HPDE6-E6E7 (cell line): ENCODE measurements at regions not wholly inside any gene's neighbourhood (a gene's known extent, or its start where the extent isn't known, plus 50 kb on each side); places are given as distances from the start of the nearest gene placed in this dataset.
"Not testable (repeated sequence)": the region's sequence is repeated elsewhere in the genome, so short reads cannot be mapped to it uniquely, and the experiment has no call there.

Experiments
- DNase-seq: peaks from one replicate; pipeline ENCODE4 v3.0.0; 2011; ENCODE audit warnings: missing footprints; ENCODE audit errors: extremely low spot score

DNA sequence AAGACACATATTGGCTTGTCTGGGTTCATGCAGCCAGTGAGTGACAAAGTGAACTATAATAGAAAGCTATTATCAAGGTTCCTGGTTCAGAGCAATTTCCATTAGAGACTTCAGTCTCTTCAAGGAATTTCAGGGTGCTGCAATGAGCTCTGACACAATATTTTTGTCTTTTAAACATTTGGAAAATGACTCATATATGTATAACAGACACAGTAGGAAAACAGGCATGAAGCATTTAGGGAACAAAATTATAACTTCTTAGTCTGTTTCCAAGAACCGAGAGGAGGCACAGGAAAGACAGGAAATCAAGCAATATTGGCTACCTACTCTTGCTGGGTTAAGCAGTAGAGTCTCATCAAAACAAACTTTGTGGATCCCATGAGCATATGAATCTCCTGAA lies 170.4 kb downstream of the PTPRC start:
- no peak for DNase-seq

DNA sequence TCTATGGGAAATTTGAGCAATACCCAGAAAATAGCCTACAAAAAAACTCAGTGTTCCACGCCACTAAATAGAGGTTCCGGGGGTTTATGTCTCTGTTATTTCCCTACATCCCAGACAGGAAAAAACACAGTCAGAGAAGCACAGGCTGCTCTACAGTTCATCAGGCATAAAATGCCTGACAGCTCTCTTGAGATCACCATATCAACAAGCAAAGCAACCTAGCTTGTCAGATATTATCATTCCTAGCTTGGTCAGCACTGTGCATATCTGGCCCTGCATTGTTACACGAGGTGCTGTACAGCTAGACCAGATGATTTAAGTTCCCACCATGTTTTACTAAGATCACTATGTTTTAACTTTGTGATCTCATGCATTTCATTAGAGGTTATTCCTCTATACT lies 172.6 kb downstream of the PTPRC start:
- no peak for DNase-seq

DNA sequence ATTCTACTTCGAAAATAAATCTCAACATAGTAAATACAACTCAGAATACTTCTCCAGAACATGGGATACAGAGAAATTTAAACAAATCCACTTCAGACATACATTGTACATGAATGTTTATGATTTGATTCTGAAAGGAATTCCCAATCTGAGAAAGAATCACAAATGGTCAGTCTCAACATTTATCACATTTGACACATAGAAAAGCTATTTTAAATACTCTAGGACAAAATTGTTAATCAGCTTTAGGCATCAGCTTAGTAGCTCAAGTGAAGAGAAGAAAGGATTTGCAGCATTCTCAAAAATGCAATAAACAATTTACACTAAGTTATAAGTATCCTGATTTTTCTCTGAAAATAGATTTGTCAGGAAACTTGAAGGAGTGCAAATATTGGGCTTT lies 184.8 kb downstream of the PTPRC start:
- DNase-seq, result no peak

DNA sequence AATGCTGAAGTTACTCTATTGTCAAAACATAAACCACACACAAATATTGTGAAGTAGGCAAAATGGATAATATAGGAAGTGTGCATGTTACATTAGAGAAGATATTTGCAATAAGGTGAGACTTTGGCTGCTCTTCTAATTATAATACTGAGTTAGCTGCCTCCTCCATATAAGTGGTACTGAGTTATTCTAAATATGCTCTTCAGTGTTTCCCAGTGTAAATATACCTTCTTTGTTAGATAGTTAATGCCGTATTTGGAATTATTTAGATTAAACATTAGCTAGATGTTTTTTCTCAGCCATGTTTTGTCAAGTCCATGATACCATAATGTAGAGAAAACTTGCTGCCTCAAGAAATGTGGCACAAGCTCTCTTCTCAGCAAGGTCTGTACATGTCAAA lies 186.4 kb downstream of the PTPRC start:
- DNase-seq, result no peak

DNA sequence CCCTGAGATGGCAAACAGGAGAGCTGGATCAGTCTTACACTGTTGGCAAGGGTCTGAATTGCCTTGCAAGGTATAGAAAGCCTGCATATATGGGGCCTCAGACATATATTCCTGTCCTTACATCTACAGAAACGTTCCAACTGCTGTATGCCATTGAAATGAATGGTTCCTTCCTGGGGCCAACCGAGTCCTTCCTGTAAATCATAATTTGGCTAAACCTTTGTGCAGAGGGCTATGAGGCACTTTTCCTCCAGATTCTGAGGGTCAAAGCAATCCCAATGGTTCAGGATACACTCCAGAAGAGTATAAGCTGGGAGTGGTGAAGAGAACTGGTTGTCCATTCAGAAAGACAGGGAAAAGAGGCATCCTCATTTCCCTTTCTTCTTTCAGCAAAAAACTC lies 190.5 kb downstream of the PTPRC start:
- DNase-seq, result no peak

DNA sequence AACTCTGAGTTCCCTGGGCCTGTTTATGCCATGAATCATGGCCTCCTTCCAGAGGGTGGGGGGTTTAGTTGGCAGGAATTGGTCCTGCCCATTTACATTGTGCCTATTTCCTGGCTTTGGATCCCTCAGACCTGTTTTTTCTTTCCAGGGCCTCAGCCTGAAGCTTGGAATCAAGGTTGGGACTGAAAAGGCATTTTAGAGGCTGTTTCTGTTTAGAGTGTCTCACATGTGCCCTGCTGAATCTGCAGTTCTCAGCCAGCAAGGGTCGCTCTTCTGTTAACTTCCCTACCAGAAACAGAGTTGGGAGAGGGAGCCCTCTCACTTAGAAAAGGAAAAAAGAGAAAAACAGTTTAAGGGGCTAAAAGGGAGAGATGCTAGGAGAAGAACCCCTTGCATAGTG lies 191.1 kb downstream of the PTPRC start:
- DNase-seq, result no peak

DNA sequence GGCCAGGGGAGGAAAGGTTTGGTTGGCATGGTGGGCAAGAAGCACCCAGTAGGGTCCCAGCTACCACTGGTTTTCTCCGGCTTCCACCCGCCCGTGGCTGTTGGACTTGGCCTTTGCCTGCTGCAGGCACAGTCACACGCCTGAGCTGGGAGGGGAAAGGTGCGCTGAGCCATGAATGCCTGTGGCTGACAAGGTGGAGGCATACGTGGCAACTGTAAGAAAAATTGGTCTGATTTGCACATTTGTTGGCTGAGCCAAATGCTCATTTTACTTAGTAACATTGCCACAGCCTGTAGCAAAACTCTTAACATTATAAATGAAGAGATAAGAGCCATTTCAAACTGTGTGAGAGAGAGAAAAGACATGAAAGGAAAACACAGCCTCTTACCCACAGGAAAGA lies 191.6 kb downstream of the PTPRC start:
- no peak for DNase-seq

DNA sequence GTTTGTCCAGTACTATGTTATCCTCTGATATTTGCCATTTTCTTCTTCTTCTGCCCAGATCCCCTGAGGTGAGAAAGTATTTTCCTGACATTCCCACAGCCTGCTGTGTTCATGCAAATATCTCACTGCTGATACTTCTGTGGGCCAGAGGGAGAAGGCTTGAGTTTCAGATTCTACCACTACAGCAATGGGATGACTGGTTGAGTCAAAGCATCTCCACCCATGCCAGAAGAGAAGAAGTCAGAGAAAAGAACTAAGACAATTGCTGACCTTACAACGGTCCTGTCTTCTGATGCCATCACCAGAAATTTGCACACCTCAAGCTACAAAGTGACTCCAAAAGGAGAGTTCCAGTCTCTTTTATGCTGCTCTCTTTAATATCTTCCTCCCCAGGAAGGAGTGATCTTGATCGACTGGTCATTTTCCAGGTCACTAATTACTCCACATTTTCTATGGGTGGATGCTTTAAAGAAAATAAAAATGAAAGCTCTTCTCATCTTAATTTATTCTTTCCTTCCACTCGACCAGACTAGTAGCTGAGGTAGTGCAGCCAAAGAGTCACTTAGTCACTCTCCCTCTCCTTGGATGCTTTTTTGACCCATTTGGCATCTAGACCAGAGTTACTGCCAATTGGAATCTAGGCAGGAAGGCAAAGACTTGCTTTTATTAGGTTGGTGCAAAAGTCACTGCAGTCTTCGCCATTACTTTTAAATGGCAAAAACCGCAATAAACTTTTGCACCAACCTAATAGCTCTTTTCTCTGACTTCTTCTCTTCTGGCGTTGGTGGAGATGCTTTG lies 195.1 kb downstream of the PTPRC start:
- DNase-seq, result no peak

DNA sequence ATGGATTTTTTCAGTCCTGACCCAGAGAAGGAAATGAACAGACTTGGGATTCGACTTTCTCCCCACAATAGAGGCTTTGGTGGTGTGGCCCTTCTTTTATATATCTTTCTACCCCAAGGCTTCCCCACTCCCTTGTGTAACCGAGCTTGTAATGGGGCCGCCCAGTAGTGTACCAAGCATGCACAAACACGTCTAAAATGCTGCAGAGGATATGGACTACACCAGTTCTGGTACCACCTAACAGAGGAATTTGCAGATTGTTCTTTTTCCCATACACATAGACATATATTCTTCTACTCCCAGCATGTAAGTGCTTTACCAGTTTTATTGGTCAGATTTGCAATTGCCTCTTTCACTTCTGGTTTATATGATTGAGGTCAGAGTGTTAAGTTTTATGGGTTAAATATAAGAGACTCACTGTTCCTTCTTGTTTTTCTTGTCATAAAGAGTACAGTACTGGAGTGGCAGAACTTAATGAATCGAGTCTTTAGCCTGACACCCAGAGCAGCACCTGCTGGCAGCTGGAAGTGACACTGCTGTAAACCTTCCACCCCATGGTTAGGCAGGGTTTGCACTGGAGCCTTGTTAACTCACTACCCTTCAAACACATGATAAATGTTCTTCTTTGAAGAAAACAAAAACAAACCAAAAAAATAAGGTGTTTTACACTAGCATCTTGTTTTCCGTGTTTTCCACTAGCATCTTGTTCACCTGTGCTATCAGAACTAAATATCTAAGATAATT lies 198.6 kb downstream of the PTPRC start:
- DNase-seq, result peak; percentile 9

DNA sequence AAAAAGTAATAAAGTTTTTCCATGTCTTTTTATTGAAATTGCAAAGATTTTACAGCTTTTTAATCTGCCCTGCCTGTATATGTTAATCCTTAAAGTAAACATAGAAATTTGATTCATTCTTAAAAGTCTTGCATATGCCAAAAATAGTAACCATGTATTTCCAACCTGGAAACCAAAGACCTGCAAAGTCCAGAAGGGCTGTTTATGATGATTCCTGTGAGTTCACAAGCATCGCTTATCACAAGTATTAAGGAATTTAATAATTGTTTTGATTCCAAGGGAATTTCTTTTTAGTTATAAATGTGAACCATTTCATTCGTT lies 199.1 kb downstream of the PTPRC start:
- no peak for DNase-seq

DNA sequence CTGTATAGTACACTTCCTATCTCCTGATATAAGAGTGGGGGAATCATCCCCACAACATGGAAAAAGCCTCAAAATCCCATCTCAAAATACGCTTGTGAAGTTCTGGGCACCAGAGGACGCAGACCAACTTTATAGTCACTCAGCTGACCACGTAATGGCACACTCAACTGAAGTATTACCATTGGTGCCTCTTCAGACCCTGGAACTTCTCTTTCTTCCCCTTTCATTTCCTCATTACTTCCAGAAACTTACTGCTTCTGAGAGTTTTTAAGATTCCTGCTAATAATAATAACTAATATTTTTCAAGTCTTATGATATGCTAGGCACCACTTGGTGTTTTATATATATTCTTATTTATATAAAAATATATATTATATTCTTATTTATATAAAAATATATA lies 202.6 kb downstream of the PTPRC start:
- DNase-seq, result no peak

DNA sequence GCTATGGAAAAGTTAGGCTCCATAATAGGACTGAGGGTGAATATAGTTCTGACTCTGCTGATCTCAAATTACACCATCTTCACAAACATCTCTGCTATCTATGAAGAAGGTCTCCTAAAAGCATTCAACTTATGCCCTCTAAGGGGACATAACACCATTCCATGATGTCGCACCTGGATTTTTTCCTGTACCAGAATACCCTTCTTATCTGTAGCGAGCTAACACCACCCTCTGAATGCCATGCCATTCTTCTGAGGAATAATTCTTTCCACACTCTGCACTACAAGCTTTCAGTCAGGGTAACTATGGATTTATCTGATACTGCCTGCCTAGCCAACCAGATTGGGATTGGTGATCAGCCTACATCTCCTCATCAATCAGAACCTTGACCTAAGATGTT lies 203.8 kb downstream of the PTPRC start:
- DNase-seq, result no peak

DNA sequence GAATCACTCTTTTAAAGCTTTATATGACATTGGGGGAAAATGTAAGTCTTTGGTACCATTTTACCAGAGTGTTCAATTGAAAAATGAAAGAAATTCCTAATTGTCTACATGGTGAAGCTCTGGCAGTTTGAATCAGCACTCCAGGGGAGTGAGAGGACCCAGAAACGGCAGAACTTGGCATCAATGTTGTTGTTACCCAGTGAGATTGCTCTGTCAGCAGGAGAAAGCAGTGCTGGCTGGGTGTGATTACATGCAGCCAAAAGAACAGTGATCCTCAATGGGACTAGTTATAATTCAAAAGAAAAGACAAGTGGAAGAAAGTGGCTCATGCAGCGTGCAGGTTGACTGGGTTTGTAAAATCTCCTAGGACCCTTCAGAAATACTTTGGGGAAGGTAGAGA lies 206.4 kb downstream of the PTPRC start:
- no peak for DNase-seq

DNA sequence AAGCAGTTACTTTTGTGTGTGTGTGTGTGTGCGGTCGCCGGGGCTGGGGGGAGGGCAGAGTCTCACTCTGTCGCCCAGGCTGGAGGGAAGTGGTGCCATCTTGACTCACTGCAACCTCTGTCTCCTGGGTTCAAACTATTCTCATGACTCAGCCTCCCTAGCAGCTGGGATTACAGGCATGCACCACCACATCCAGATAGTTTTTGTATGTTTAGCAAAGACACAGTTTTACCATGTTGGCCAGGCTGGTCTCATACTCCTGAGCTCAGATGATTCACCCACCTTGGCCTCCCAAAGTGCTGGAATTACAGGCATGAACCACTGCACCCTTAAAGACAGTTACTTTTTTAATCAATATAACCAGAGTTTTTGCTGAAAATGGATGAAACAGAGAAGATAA lies 207.0 kb downstream of the PTPRC start:
- DNase-seq, result no peak

DNA sequence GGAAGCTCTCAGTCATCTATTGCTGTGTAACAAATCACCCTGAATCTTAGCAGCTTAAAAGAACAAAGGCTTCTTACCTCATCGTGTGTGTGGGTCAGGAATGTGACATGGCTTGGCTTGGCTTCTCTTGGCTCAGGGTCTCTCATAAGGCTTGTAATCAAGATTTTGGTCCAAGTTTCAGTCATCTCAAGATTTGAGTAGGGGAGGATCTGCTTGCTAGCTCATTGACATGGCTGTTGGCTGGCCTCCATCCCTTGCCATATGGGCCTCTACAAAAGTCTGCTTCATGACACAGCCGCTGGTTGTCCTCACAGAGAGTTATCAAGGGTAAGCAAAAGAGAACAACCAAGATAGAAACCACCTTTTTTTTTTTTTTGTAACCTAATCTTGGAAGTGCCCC lies 207.7 kb downstream of the PTPRC start:
- DNase-seq, result no peak

DNA sequence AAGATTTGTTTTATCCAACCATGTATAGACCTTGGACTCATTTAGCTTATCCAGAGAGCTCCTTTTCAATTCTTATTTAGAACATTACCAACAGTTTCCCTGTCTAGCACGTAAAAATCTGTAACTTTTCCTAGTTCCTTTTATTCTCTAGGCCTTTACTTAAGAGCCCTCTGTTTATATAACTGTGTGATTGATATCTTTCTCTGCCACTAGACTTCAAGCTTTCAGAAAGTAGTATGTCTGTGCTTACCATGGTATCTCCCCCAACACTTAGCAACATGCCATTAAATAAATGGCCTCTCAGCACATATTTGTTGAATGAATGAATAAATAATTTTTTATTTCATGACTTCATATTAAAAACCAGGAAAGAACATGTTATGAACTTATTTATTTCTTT lies 209.4 kb downstream of the PTPRC start:
- DNase-seq, result no peak

DNA sequence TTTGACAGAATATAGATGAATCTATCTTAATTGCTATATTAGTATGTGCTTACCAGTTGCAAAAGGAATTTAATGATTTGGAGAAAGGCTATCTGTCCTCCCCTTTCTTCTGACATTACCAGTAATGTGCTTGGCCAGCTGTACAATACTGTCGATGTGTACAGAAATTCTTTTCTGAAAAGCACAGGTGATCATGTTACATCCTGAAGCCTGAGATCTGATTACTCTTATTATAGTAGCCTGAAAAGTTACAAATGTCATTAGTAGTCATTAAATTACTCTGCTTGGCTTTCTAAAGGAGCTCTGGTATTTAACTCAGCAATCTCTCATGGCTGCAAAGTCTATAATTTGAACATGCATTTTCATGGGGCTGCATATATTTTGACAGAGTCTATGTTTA lies 209.8 kb downstream of the PTPRC start:
- no peak for DNase-seq

DNA sequence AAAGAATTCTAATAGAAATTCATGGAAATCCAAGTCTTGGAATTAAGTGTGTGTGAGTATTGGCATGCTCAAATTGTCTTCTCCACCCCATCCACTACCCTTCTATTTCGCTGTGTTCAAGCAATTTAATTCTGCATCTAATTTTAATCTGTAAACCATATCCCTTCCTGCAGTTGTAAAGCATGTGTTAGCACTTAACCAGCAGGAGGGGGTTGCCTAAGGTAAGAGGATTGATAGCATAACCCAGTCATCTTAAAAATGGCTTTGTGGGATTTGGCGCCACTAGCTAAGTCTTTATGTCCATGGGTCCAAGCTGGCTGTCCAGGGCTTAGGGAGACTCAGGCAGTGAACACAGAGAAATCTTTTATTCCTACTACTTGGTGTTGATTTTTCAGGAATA lies 210.3 kb downstream of the PTPRC start:
- DNase-seq, result no peak

DNA sequence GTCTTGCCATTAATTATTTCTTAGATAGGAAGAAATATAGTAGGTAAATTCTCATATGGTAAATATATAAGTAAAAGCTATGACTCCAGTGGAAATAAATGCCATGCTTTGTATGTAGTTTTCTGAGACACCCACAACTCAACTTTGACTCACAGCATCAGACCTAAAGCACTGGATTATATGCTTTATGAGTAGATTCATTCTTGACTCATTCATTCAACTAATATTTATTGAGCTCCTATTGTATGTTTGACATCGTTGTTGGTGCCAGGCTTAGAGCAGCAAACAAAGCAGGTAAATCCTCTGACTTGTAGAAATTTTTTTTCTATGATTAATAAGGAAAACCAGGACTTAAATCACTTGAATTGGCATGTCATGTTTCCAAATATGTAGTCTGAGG lies 211.4 kb downstream of the PTPRC start:
- DNase-seq, result no peak

DNA sequence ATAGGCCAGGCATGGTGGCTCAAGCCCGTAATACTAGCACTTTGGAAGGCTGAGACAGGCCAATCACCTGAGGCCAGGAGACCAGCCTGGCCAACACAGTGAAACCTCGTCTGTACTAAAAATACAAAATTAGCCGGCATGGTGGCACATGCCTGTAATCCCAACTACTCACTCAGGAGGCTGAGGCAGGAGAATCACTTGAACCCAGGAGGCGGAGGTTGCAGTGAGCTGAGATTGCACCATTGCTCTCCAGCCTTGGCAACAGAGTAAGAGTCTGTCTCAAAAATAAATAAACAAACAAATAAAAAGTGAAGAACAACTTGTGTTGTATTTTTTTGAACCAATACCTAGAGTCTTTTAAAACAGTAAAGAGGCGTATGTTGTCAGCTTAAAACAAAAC lies 212.1 kb downstream of the PTPRC start:
- not testable (repeated sequence) for DNase-seq

DNA sequence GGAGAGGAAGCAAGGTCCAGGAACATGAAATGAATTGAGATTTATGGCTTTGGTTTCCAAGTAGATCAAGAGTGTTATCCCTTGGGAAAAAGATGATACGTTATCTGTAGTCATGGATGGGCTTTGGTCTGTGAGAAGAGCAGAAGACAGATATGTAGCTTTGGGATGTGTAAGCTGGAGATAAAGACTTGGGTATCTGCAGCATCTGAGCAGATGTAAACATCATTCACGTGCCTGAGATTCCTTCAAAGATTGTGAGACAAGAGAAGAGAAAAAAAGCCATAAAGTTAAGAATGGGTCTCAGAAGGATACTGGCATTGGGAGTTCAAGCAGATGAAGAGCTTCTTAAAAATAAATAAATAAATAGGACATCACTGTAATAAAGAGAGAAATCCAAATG lies 217.8 kb downstream of the PTPRC start:
- DNase-seq, result no peak

DNA sequence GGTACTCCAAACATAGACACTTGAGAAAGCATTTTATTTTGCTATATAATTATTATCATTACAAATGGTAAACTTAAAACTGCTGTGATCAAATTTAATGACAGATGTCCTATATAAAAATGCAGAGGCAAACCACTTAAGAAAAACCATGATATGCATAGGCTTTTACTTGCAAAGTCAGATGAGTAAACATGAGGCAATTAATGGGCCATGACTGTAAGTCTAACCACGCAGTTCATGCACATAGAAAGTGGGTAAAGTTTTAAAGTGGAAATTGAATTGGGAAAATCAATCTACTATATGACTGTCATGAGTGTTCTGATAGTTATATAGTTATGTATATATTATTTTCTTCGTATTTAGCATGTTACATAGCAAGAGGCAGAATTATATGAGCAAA lies 219.2 kb downstream of the PTPRC start:
- no peak for DNase-seq

DNA sequence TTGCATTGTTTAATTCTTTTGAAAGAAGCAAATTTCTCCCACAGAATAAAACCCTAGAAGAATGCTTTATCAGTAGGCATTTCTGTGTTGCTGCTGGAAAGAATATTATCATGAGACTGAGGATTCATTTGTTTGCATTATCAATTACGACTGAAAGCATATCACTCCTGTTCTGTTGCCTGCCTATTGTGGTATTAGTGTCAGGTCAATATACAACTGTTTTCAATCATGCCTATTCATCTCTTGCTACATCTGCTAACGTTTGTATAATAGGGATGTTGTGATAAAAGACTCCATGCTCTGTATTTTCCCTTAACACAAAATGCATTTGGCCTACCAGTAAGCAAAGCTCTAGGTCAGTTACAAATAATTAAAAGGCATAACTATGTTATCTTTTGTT lies 221.5 kb downstream of the PTPRC start:
- no peak for DNase-seq

DNA sequence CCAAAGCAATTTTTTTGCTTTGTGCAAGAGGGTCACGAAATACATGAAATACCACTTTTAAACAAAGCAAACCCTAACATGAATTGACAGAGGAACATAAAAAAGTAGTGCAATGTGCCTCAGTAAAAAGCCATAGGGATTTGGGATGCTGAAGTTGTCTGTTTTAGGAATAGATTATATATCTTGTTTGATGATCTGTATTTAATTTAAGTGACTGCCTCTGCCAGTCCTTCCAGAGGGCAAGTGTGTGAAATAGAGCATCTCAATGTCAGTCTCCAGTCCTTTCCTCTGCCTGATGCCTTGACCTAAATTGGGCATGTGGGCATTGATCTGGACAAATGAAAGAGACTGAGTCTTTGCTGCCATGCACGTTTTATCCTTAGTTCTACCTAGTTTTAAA lies 222.8 kb downstream of the PTPRC start:
- DNase-seq, result no peak
